IMR-90 (cell line): ENCODE measurements at regions not wholly inside any gene's neighbourhood (a gene's known extent, or its start where the extent isn't known, plus 50 kb on each side); places are given as distances from the start of the nearest gene placed in this dataset.

ENCODE experiments used
- ATAC-seq: fragments of 200-7000 bp; cut with Tn5 transposase; 2 replicates; pipeline ENCODE4 v1.9.1; 2020; ENCODE audit warnings: low read depth, mild to moderate bottlenecking, moderate library complexity
- BruUV-seq: library from RNA; stranded (reverse); fragments of 400-500 nt; replicated peaks from 2 replicates; lab custom pipeline; 2021; lab: Mats Ljungman, UMichigan
- CTCF ChIA-PET: fragments of 300-600 bp; formaldehyde crosslinking; extraction: SDS; loops from one replicate; lab custom pipeline; 2021; ENCODE audit warnings: antibody characterized with exemption; lab: Yijun Ruan, JAX
- POLR2A ChIA-PET: fragments of 300-600 bp; sonication (Branson Sonifier 250); formaldehyde crosslinking; loops from one replicate; lab custom pipeline; 2022; ENCODE audit warnings: antibody characterized with exemption; ENCODE audit not compliant: unreplicated experiment; lab: Charles Lee
- DNase-seq: peaks from one replicate; pipeline ENCODE4 v3.0.0; 2013
- H2AFZ ChIP-seq: replicated peaks from 2 replicates; pipeline ENCODE3; 2013; ENCODE audit warnings: low read length, mild to moderate bottlenecking; ENCODE audit not compliant: poor library complexity
- H2AK5ac ChIP-seq: 2 replicates; pipeline ENCODE4 v1.6.1; 2013; ENCODE audit warnings: low read depth, low read length, inconsistent platforms
- H2AK9ac ChIP-seq: replicated peaks from 2 replicates; pipeline ENCODE3; 2013; ENCODE audit warnings: mild to moderate bottlenecking, low read depth, low read length, moderate library complexity; ENCODE audit not compliant: poor library complexity
- H2BK120ac ChIP-seq: 2 replicates; pipeline ENCODE4 v1.6.1; 2013; ENCODE audit warnings: low read depth, low read length, inconsistent platforms
- H2BK15ac ChIP-seq: 3 replicates; pipeline ENCODE4 v1.6.1; 2013; ENCODE audit warnings: low read depth, low read length, inconsistent platforms
- H2BK20ac ChIP-seq: 2 replicates; pipeline ENCODE4 v1.6.1; 2013; ENCODE audit warnings: low read depth, mild to moderate bottlenecking, inconsistent platforms, low read length, moderate library complexity
- H2BK5ac ChIP-seq: 2 replicates; pipeline ENCODE4 v1.6.1; 2013; ENCODE audit warnings: mild to moderate bottlenecking, low read depth, low read length, inconsistent platforms; ENCODE audit not compliant: poor library complexity, severe bottlenecking
- H3K14ac ChIP-seq: replicated peaks from 2 replicates; pipeline ENCODE4 v1.6.1; 2013; ENCODE audit warnings: low read depth, low read length, inconsistent platforms
- H3K18ac ChIP-seq: 2 replicates; pipeline ENCODE4 v1.6.1; 2013; ENCODE audit warnings: low read depth, low read length, control low read depth
- H3K23ac ChIP-seq: 2 replicates; pipeline ENCODE4 v1.6.1; 2013; ENCODE audit warnings: low read depth, low read length, inconsistent platforms
- H3K27ac ChIP-seq: 2 replicates; pipeline ENCODE4 v1.5.1; 2013; ENCODE audit warnings: mild to moderate bottlenecking, control low read depth, low read length; ENCODE audit not compliant: insufficient read depth
- H3K27me3 ChIP-seq: 2 replicates; pipeline ENCODE4 v1.6.1; 2013; ENCODE audit warnings: low read length; ENCODE audit not compliant: control insufficient read depth, insufficient read depth
- H3K36me3 ChIP-seq: 2 replicates; pipeline ENCODE4 v1.6.1; 2013; ENCODE audit warnings: low read length, mixed read lengths; ENCODE audit not compliant: control insufficient read depth, insufficient read depth
- H3K4ac ChIP-seq: 2 replicates; pipeline ENCODE4 v1.6.1; 2013; ENCODE audit warnings: low read depth, low read length, inconsistent platforms
- H3K4me1 ChIP-seq: 2 replicates; pipeline ENCODE4 v1.6.1; 2013; ENCODE audit warnings: low read length, mixed read lengths; ENCODE audit not compliant: control insufficient read depth, insufficient read depth
- H3K4me2 ChIP-seq: 2 replicates; pipeline ENCODE4 v1.6.1; 2013; ENCODE audit warnings: low read depth, mild to moderate bottlenecking, control low read depth, low read length, moderate library complexity
- H3K4me3 ChIP-seq: 2 replicates; pipeline ENCODE4 v1.5.1; 2013; ENCODE audit warnings: low read depth, mild to moderate bottlenecking, control low read depth, low read length, moderate library complexity; ENCODE audit not compliant: insufficient read depth
- H3K56ac ChIP-seq: 2 replicates; pipeline ENCODE4 v1.6.1; 2013; ENCODE audit warnings: low read length, inconsistent platforms; ENCODE audit not compliant: insufficient read depth; ENCODE audit errors: extremely low read depth
- H3K79me1 ChIP-seq, 2 experiments: 2 replicates each; pipeline ENCODE4 v1.6.1; 2013; ENCODE audit warnings: low read length in 2 of 2, inconsistent platforms in 1 of 2, low read depth in 1 of 2
- H3K9ac ChIP-seq: 2 replicates; pipeline ENCODE4 v1.6.1; 2013; ENCODE audit warnings: low read depth, low read length, control low read depth
- H3K9me1 ChIP-seq: 2 replicates; pipeline ENCODE4 v1.6.1; 2013; ENCODE audit warnings: low read length, inconsistent platforms; ENCODE audit not compliant: insufficient read depth
- H3K9me3 ChIP-seq: 2 replicates; pipeline ENCODE4 v1.6.1; 2013; ENCODE audit warnings: low read length; ENCODE audit not compliant: control insufficient read depth, insufficient read depth
- H4K20me1 ChIP-seq: 2 replicates; pipeline ENCODE4 v1.6.1; 2013; ENCODE audit warnings: low read length, inconsistent platforms; ENCODE audit not compliant: insufficient read depth
- H4K5ac ChIP-seq: 2 replicates; pipeline ENCODE4 v1.6.1; 2013; ENCODE audit warnings: mild to moderate bottlenecking, low read depth, low read length, control low read depth
- H4K8ac ChIP-seq, 2 experiments: 2 replicates each; pipeline ENCODE4 v1.6.1; 2013; ENCODE audit warnings: low read depth in 2 of 2, low read length in 2 of 2, control low read depth in 1 of 2, inconsistent platforms in 1 of 2
- H4K91ac ChIP-seq: 2 replicates; pipeline ENCODE4 v1.6.1; 2013; ENCODE audit warnings: low read depth, low read length, inconsistent platforms; ENCODE audit not compliant: insufficient read depth
- BHLHE40 ChIP-seq: fragments of 150-350 bp; IDR thresholded peaks from 2 replicates; pipeline ENCODE4 v1.6.1; 2016; ENCODE audit warnings: mild to moderate bottlenecking, low read depth, low read length
- CHD1 ChIP-seq: IDR thresholded peaks from 2 replicates; pipeline ENCODE4 v1.6.1; 2012; ENCODE audit warnings: low read depth, low read length, improper control_type of control experiment
- CTCF ChIP-seq: conservative IDR thresholded peaks from 2 replicates; pipeline ENCODE4 v1.5.1; 2012; ENCODE audit warnings: mild to moderate bottlenecking, low read depth, low read length, improper control_type of control experiment
- ELK1 ChIP-seq: fragments of 150-350 bp; IDR thresholded peaks from 2 replicates; pipeline ENCODE4 v1.6.1; 2016; ENCODE audit warnings: low read depth, mild to moderate bottlenecking, low read length, moderate library complexity, borderline replicate concordance
- FOS ChIP-seq: fragments of 150-350 bp; IDR thresholded peaks from 2 replicates; pipeline ENCODE4 v1.6.1; 2016; ENCODE audit warnings: low read depth, low read length
- MAZ ChIP-seq: IDR thresholded peaks from 2 replicates; pipeline ENCODE4 v1.6.1; 2012; ENCODE audit warnings: low read depth, mild to moderate bottlenecking, low read length, improper control_type of control experiment, moderate library complexity, borderline replicate concordance
- MXI1 ChIP-seq: IDR thresholded peaks from 2 replicates; pipeline ENCODE4 v1.6.1; 2012; ENCODE audit warnings: low read depth, mild to moderate bottlenecking, low read length, moderate library complexity, borderline replicate concordance
- NFE2L2 ChIP-seq: fragments of 150-350 bp; IDR thresholded peaks from 2 replicates; pipeline ENCODE4 v1.6.1; 2016; ENCODE audit warnings: low read depth, mild to moderate bottlenecking, low read length
- POLR2A ChIP-seq: IDR thresholded peaks from 2 replicates; pipeline ENCODE4 v1.6.1; 2012; ENCODE audit warnings: mild to moderate bottlenecking, low read depth, low read length
- RAD21 ChIP-seq: IDR thresholded peaks from 2 replicates; pipeline ENCODE4 v1.6.1; 2012; ENCODE audit warnings: low read length, improper control_type of control experiment
- RCOR1 ChIP-seq: IDR thresholded peaks from 2 replicates; pipeline ENCODE4 v1.6.1; 2012; ENCODE audit warnings: mild to moderate bottlenecking, low read length, improper control_type of control experiment; ENCODE audit not compliant: insufficient replicate concordance
- RFX5 ChIP-seq: IDR thresholded peaks from 2 replicates; pipeline ENCODE4 v1.8.0; 2012; ENCODE audit warnings: low read depth, mild to moderate bottlenecking, low read length, moderate library complexity
- SMC3 ChIP-seq: fragments of 150-350 bp; IDR thresholded peaks from 2 replicates; pipeline ENCODE4 v1.6.1; 2016; ENCODE audit warnings: low read depth, mild to moderate bottlenecking, antibody characterized with exemption, low read length, moderate library complexity
- USF2 ChIP-seq: fragments of 150-350 bp; IDR thresholded peaks from 2 replicates; pipeline ENCODE4 v1.6.1; 2017; ENCODE audit warnings: mild to moderate bottlenecking, antibody characterized with exemption, low read length, low read depth
- WGBS, 2 experiments: methylation state at CpG; one replicate each; pipeline versions ENCODE4 v1.1.5 to v1.1.7; 2013; ENCODE audit warnings: missing lambda C conversion rate in 2 of 2; ENCODE audit not compliant: insufficient read length in 1 of 2; ENCODE audit errors: extremely low coverage in 2 of 2; 5-methylcytosine and 5-hydroxymethylcytosine counted together
- dilution Hi-C: fragments of 300-500 bp; cut with HindIII; formaldehyde crosslinking; loops from one replicate; pipeline ENCODE4 v1.14.3; 2018; ENCODE audit warnings: low sequenced_read_pairs; ENCODE audit not compliant: unreplicated experiment
- in situ Hi-C: fragments of 300-500 bp; cut with MboI; formaldehyde crosslinking; loops from 3 replicates; pipeline ENCODE4 v1.14.3; 2019; ENCODE audit warnings: low sequenced_read_pairs, inconsistent platforms, mixed read lengths
- intact Hi-C: fragments of 100-400 bp; cut with micrococcal nuclease; formaldehyde crosslinking; loops from 2 replicates; pipeline ENCODE4 v1.10.0; 2022

- H3K56ac ChIP-seq: no peak overlapping the region
- H2BK20ac ChIP-seq: no peak overlapping the region
- in situ Hi-C loops (no loop called here), intact Hi-C loops (no loop called here), dilution Hi-C loops (no loop called here)
- TF ChIP-seq RAD21: no peak
- no peak for TF ChIP-seq USF2
- no peak for TF ChIP-seq NFE2L2
- no peak for TF ChIP-seq SMC3
- no peak for TF ChIP-seq RFX5
- TF ChIP-seq MXI1: no peak
- TF ChIP-seq CTCF: no peak
- TF ChIP-seq ELK1: no peak
- no peak for TF ChIP-seq CHD1
- no peak for TF ChIP-seq RCOR1
- TF ChIP-seq BHLHE40: no peak
- no peak for TF ChIP-seq POLR2A
- no peak for TF ChIP-seq FOS
- TF ChIP-seq MAZ: no peak
- H2BK15ac ChIP-seq: no peak overlapping the region
- no peaks in the 10 kb centered on the region for H3K79me1 ChIP-seq
- CTCF ChIA-PET: no interaction called here
- no peak overlapping the region for H4K5ac ChIP-seq
- no peak overlapping the region for H2AK5ac ChIP-seq
- H3K4me3 ChIP-seq: no peak overlapping the region
- H3K27ac ChIP-seq: no peak overlapping the region
- H2BK120ac ChIP-seq: no peak overlapping the region
- no peak overlapping the region for H4K8ac ChIP-seq
- no peaks in the 10 kb centered on the region for H3K9me1 ChIP-seq
- no TSS peak for BruUV-seq
- no peaks in the 10 kb centered on the region for H3K9me3 ChIP-seq
- no peaks in the 10 kb centered on the region for H3K36me3 ChIP-seq
- DNase-seq (no peak), ATAC-seq (no peak)
- H3K4me2 ChIP-seq: no peak overlapping the region
- no peak overlapping the region for H2AK9ac ChIP-seq
- POLR2A ChIA-PET: no interaction called here
- no peak overlapping the region for H2AFZ ChIP-seq
- H3K4ac ChIP-seq: no peak overlapping the region
- no peak overlapping the region for H3K14ac ChIP-seq
- H3K4me1 ChIP-seq: no peaks in the 10 kb centered on the region
- no peak overlapping the region for H2BK5ac ChIP-seq
- 38% methylated on average over 3 of the region's 6 CpGs; no CpG with 5 or more reads in 1 of the 2 experiments for WGBS, 2 experiments
- H4K20me1 ChIP-seq: no peaks in the 10 kb centered on the region
- no peak overlapping the region for H4K91ac ChIP-seq
- no peaks in the 10 kb centered on the region for H3K27me3 ChIP-seq
- no peak overlapping the region for H3K18ac ChIP-seq
- H3K9ac ChIP-seq: no peak overlapping the region
- no peak overlapping the region for H3K23ac ChIP-seq
Measured at GRCh38 chr16:58853854-58854791, 120.0 kb upstream of the GOT2 start.
